ENCODE measurements at regions not wholly inside any gene's neighbourhood (a gene's known extent, or its start where the extent isn't known, plus 50 kb on each side); places are given as distances from the start of the nearest gene placed in this dataset.
"Not testable (repeated sequence)": the region's sequence is repeated elsewhere in the genome, so short reads cannot be mapped to it uniquely, and the experiment has no call there.

GRCh38 chr3:137572931-137573330, 191.2 kb upstream of the SOX14 start:
- no peak overlapping the region for H3K4me3 ChIP-seq (ENCODE audit: low read depth, low read length)
- no peak for TF ChIP-seq CTCF (IDR thresholded peaks at IDR 0.05; ENCODE audit: low read depth, low read length)

GRCh38 chr3:137582484-137582883, 181.6 kb upstream of the SOX14 start:
- no peak for TF ChIP-seq CTCF (IDR thresholded peaks at IDR 0.05; ENCODE audit: low read depth, low read length)
- no peak overlapping the region for H3K4me3 ChIP-seq (ENCODE audit: low read depth, low read length)

- TF ChIP-seq CTCF (IDR thresholded peaks at IDR 0.05; ENCODE audit: low read depth, low read length): no peak
- H3K4me3 ChIP-seq (ENCODE audit: low read depth, low read length): no peak overlapping the region
Observed at GRCh38 chr3:137583256-137583655, 180.9 kb upstream of the SOX14 start.

- no peak overlapping the region for H3K4me3 ChIP-seq (ENCODE audit: low read depth, low read length)
- TF ChIP-seq CTCF (IDR thresholded peaks at IDR 0.05; ENCODE audit: low read depth, low read length): no peak
Observed at GRCh38 chr3:137588871-137589270, 175.2 kb upstream of the SOX14 start.

- not testable (repeated sequence) for H3K4me3 ChIP-seq (ENCODE audit: low read depth, low read length)
Observed at GRCh38 chr3:137595415-137595814, 168.7 kb upstream of the SOX14 start.

- no peak overlapping the region for H3K4me3 ChIP-seq (ENCODE audit: low read depth, low read length)
- TF ChIP-seq CTCF (IDR thresholded peaks at IDR 0.05; ENCODE audit: low read depth, low read length): no peak
Observed at GRCh38 chr3:137610723-137611122, 153.4 kb upstream of the SOX14 start.

- TF ChIP-seq CTCF (IDR thresholded peaks at IDR 0.05; ENCODE audit: low read depth, low read length): no peak
- no peak overlapping the region for H3K4me3 ChIP-seq (ENCODE audit: low read depth, low read length)
Observed at GRCh38 chr3:137612291-137612690, 151.8 kb upstream of the SOX14 start.

GRCh38 chr3:137615659-137616418, 148.3 kb upstream of the SOX14 start:
- TF ChIP-seq CTCF (IDR thresholded peaks at IDR 0.05; ENCODE audit: low read depth, low read length): no peak
- H3K4me3 ChIP-seq (ENCODE audit: low read depth, low read length): no peak overlapping the region
